ENCODE measurements at regions not wholly inside any gene's neighbourhood (a gene's known extent, or its start where the extent isn't known, plus 50 kb on each side); places are given as distances from the start of the nearest gene placed in this dataset.

DNA sequence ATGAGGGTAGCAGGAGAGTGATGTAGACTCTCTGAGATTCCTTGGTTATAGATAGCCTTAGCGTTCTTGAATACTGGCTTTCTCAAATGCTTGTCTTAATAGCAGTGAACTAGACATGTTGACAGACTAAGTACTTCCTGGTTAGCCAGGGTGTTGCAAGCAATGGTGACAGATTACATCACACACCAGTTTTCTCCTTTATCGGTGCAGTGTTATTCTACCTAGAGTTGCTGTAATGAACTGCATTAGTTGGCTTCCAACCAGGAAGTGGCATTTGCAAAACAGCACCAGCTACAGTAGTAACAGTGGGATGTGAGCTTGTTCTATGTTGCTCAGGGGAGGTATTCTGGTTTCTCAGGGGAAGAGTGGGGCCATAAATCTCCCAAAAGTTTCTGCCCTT is 582.2 kb upstream of the DDX18 start (continued):
- TF ChIP-seq, protein P1, sequence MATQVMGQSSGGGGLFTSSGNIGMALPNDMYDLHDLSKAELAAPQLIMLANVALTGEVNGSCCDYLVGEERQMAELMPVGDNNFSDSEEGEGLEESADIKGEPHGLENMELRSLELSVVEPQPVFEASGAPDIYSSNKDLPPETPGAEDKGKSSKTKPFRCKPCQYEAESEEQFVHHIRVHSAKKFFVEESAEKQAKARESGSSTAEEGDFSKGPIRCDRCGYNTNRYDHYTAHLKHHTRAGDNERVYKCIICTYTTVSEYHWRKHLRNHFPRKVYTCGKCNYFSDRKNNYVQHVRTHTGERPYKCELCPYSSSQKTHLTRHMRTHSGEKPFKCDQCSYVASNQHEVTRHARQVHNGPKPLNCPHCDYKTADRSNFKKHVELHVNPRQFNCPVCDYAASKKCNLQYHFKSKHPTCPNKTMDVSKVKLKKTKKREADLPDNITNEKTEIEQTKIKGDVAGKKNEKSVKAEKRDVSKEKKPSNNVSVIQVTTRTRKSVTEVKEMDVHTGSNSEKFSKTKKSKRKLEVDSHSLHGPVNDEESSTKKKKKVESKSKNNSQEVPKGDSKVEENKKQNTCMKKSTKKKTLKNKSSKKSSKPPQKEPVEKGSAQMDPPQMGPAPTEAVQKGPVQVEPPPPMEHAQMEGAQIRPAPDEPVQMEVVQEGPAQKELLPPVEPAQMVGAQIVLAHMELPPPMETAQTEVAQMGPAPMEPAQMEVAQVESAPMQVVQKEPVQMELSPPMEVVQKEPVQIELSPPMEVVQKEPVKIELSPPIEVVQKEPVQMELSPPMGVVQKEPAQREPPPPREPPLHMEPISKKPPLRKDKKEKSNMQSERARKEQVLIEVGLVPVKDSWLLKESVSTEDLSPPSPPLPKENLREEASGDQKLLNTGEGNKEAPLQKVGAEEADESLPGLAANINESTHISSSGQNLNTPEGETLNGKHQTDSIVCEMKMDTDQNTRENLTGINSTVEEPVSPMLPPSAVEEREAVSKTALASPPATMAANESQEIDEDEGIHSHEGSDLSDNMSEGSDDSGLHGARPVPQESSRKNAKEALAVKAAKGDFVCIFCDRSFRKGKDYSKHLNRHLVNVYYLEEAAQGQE (IDR thresholded peaks at IDR 0.05; ENCODE audit: unreplicated experiment): no peak
- no peak for TF ChIP-seq STAT1 (IDR thresholded peaks at IDR 0.05; ENCODE audit: unreplicated experiment)

DNA sequence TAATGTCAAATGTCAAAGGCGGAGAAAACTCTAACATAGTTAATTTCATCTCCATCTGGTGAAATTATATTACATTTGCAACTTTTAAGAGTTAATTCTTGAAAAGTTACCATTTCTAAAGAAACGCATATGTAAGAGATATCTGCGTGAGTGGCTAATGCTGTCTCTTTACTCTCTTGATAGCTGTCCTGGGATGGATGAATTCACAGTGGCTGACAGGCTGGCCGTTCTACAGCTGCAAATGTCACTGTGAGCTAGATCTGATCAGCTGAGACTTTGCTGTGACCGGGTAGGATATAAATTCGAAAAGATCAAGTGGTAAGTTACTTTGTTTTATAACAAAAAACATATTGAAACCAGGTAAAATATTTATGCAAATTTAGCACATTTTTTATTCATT is 557.1 kb upstream of the DDX18 start:
- Histone ChIP-seq H3K27ac (ENCODE audit: low read depth) (no peak overlapping the region), H3K4me1 (ENCODE audit: insufficient read depth) (peaks cover 27% of the 10 kb centered on the region), H3K4me3 (no peak overlapping the region), H3K27me3 (ENCODE audit: insufficient read depth) (no peaks in the 10 kb centered on the region), H3F3A (replicated peaks; ENCODE audit: low read depth) (no peaks in the 10 kb centered on the region), H4K20me1 (replicated peaks; ENCODE audit: insufficient read depth) (no peaks in the 10 kb centered on the region), H3K79me2 (replicated peaks; ENCODE audit: insufficient read depth) (no peaks in the 10 kb centered on the region), H2AFZ (no peak overlapping the region), H3K36me3 (ENCODE audit: insufficient read depth) (no peaks in the 10 kb centered on the region; the same call in 1 of the 2 replicates), H3K9me2 (ENCODE audit: insufficient read depth) (no peaks in the 10 kb centered on the region), H3K4me2 (peak overlapping the region; percentile 40; the same call in 1 of the 2 replicates)
- ATAC-seq (peak; percentile 80), DNase-seq (ENCODE audit: low spot score) (peak; percentile 16)
- Mint-ChIP-seq H3K36me3 (ENCODE audit: low read depth) (peaks cover 7% of the 10 kb centered on the region; the same call in 2 of the 3 replicates), H3K4me3 (no peak overlapping the region), H3K27me3 (ENCODE audit: insufficient read depth, low read depth, poor library complexity) (no peaks in the 10 kb centered on the region), H3K4me1 (peaks cover 24% of the 10 kb centered on the region), H3K27ac (no peak overlapping the region), H3K9me3 (peaks cover 9% of the 10 kb centered on the region)
- no peak for TF ChIP-seq STAT1 (IDR thresholded peaks at IDR 0.05; ENCODE audit: unreplicated experiment)
- TF ChIP-seq EZH2phosphoT487 (IDR thresholded peaks at IDR 0.05; ENCODE audit: unreplicated experiment): no peak

DNA sequence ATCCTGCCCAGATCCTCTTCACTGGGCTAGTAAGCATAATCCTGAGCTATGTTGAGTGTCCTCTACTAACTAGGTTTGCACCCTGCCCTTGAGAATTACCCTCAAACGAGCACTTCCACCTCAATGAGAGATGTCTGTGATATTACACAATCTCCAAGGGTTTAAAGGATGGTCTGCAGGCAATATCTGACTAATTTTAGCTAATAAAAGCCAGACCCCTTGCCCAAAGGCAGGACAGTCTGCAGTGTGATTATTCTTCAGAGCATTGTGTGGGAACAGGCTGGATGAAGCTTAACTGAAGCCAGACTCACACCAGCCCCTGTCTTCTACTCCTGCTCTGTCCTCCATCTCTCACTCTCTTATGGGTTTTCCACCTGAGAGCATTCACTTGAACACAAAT is 544.9 kb upstream of the DDX18 start:
- peaks cover 28% of the 10 kb centered on the region for H3K4me1 ChIP-seq (ENCODE audit: insufficient read depth)
- H4K20me1 ChIP-seq (replicated peaks; ENCODE audit: insufficient read depth): no peaks in the 10 kb centered on the region
- Mint-ChIP-seq H3K27me3 (ENCODE audit: insufficient read depth, low read depth, poor library complexity) (peaks cover 4% of the 10 kb centered on the region), H3K4me3 (no peak overlapping the region), H3K9me3 (peaks cover 9% of the 10 kb centered on the region; the same call in 2 of the 3 replicates), H3K4me1 (peaks cover 33% of the 10 kb centered on the region), H3K27ac (no peak overlapping the region), H3K36me3 (ENCODE audit: low read depth) (peaks cover 11% of the 10 kb centered on the region; the same call in 2 of the 3 replicates)
- no peaks in the 10 kb centered on the region for H3K9me2 ChIP-seq (ENCODE audit: insufficient read depth)
- H2AFZ ChIP-seq: no peak overlapping the region
- H3K4me2 ChIP-seq: no peak overlapping the region
- no peak overlapping the region for H3K4me3 ChIP-seq
- H3K79me2 ChIP-seq (replicated peaks; ENCODE audit: insufficient read depth): no peaks in the 10 kb centered on the region
- no peaks in the 10 kb centered on the region for H3F3A ChIP-seq (replicated peaks; ENCODE audit: low read depth)
- no peaks in the 10 kb centered on the region for H3K27me3 ChIP-seq (ENCODE audit: insufficient read depth)
- H3K27ac ChIP-seq (ENCODE audit: low read depth): no peak overlapping the region
- ATAC-seq (no peak), DNase-seq (ENCODE audit: low spot score) (no peak)
- H3K36me3 ChIP-seq (ENCODE audit: insufficient read depth): no peaks in the 10 kb centered on the region; the same call in 1 of the 2 replicates
- TF ChIP-seq STAT1 (IDR thresholded peaks at IDR 0.05; ENCODE audit: unreplicated experiment) (no peak), ZNF331 (CRISPR knock-in tag; IDR thresholded peaks at IDR 0.05; ENCODE audit: low read depth) (no peak)
- TF ChIP-seq, protein P2, sequence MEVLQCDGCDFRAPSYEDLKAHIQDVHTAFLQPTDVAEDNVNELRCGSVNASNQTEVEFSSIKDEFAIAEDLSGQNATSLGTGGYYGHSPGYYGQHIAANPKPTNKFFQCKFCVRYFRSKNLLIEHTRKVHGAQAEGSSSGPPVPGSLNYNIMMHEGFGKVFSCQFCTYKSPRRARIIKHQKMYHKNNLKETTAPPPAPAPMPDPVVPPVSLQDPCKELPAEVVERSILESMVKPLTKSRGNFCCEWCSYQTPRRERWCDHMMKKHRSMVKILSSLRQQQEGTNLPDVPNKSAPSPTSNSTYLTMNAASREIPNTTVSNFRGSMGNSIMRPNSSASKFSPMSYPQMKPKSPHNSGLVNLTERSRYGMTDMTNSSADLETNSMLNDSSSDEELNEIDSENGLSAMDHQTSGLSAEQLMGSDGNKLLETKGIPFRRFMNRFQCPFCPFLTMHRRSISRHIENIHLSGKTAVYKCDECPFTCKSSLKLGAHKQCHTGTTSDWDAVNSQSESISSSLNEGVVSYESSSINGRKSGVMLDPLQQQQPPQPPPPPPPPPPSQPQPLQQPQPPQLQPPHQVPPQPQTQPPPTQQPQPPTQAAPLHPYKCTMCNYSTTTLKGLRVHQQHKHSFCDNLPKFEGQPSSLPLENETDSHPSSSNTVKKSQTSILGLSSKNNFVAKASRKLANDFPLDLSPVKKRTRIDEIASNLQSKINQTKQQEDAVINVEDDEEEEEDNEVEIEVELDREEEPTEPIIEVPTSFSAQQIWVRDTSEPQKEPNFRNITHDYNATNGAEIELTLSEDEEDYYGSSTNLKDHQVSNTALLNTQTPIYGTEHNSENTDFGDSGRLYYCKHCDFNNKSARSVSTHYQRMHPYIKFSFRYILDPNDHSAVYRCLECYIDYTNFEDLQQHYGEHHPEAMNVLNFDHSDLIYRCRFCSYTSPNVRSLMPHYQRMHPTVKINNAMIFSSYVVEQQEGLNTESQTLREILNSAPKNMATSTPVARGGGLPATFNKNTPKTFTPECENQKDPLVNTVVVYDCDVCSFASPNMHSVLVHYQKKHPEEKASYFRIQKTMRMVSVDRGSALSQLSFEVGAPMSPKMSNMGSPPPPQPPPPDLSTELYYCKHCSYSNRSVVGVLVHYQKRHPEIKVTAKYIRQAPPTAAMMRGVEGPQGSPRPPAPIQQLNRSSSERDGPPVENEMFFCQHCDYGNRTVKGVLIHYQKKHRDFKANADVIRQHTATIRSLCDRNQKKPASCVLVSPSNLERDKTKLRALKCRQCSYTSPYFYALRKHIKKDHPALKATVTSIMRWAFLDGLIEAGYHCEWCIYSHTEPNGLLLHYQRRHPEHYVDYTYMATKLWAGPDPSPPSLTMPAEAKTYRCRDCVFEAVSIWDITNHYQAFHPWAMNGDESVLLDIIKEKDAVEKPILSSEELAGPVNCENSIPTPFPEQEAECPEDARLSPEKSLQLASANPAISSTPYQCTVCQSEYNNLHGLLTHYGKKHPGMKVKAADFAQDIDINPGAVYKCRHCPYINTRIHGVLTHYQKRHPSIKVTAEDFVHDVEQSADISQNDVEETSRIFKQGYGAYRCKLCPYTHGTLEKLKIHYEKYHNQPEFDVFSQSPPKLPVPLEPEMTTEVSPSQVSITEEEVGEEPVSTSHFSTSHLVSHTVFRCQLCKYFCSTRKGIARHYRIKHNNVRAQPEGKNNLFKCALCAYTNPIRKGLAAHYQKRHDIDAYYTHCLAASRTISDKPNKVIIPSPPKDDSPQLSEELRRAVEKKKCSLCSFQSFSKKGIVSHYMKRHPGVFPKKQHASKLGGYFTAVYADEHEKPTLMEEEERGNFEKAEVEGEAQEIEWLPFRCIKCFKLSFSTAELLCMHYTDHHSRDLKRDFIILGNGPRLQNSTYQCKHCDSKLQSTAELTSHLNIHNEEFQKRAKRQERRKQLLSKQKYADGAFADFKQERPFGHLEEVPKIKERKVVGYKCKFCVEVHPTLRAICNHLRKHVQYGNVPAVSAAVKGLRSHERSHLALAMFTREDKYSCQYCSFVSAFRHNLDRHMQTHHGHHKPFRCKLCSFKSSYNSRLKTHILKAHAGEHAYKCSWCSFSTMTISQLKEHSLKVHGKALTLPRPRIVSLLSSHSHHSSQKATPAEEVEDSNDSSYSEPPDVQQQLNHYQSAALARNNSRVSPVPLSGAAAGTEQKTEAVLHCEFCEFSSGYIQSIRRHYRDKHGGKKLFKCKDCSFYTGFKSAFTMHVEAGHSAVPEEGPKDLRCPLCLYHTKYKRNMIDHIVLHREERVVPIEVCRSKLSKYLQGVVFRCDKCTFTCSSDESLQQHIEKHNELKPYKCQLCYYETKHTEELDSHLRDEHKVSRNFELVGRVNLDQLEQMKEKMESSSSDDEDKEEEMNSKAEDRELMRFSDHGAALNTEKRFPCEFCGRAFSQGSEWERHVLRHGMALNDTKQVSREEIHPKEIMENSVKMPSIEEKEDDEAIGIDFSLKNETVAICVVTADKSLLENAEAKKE (CRISPR knock-in tag; IDR thresholded peaks at IDR 0.05): no peak
- TF ChIP-seq, protein P3, sequence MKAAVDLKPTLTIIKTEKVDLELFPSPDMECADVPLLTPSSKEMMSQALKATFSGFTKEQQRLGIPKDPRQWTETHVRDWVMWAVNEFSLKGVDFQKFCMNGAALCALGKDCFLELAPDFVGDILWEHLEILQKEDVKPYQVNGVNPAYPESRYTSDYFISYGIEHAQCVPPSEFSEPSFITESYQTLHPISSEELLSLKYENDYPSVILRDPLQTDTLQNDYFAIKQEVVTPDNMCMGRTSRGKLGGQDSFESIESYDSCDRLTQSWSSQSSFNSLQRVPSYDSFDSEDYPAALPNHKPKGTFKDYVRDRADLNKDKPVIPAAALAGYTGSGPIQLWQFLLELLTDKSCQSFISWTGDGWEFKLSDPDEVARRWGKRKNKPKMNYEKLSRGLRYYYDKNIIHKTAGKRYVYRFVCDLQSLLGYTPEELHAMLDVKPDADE (IDR thresholded peaks at IDR 0.05): no peak
